ENCODE measurements at regions not wholly inside any gene's neighbourhood (a gene's known extent, or its start where the extent isn't known, plus 50 kb on each side); places are given as distances from the start of the nearest gene placed in this dataset.
A peak's percentile ranks its signal among the peaks of the same experiment; 100 is the strongest.
"Not testable (repeated sequence)": the region's sequence is repeated elsewhere in the genome, so short reads cannot be mapped to it uniquely, and the experiment has no call there.

DNA sequence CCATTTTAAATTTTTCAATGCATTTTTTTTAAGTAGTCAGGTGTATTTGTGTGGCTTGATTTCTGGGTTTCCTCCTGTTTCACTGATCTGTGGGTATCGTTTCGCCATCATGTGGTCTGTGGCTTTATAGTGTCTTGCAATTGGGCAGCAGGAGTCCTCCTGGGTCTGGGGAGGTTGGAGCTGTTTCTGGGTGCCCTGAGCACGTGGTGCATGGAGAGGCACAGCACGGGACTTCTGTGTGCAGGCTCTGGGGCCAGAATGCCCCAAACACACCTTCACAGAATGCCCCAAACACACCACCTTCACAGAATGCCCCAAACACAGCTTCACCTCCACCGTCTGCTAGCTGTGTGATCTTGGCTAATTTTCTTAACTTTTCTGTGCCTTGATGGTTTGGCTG lies 82.6 kb upstream of the COL5A1 start:
- DNase-seq (ENCODE audit: low read depth in 2 of 2), result no peak

GRCh38 chr9:134560206-134560605 lies 81.4 kb upstream of the COL5A1 start:
- DNase-seq (ENCODE audit: low read depth in 2 of 2), result no peak

DNA sequence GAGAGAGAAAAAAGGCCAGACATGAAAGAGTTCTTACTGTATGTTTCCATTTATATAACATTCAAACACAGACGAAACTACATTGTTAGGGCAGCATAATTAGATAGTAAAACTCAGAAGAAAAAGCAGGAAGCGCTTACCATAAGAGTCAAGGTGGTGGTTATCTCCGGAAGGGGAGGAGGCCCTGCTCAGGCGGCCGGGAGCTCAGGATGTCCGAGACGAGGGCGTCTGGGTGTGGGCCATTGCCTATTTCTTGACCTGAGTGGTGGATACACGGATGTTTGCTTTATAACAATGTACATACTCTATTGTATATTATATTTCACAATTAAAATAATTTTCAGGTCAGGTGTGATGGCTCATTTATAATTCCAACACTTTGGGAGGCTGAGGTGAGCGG lies 80.9 kb upstream of the COL5A1 start:
- no peak for DNase-seq (ENCODE audit: low read depth in 2 of 2)

- DNase-seq (ENCODE audit: low read depth in 2 of 2), result no peak
These were observed 80.0 kb upstream of the COL5A1 start for GRCh38 chr9:134561427-134562145.

GRCh38 chr9:134562146-134562849 lies 79.3 kb upstream of the COL5A1 start:
- no peak for DNase-seq (ENCODE audit: low read depth in 2 of 2)

- DNase-seq (ENCODE audit: low read depth in 2 of 2), result no peak
These were observed 78.2 kb upstream of the COL5A1 start for GRCh38 chr9:134563397-134563796.

GRCh38 chr9:134564431-134565170 lies 77.0 kb upstream of the COL5A1 start:
- peak; percentile 78 for DNase-seq (ENCODE audit: low read depth in 2 of 2)

- no peak for DNase-seq (ENCODE audit: low read depth in 2 of 2)
These were observed 76.2 kb upstream of the COL5A1 start for GRCh38 chr9:134565316-134565915.

DNA sequence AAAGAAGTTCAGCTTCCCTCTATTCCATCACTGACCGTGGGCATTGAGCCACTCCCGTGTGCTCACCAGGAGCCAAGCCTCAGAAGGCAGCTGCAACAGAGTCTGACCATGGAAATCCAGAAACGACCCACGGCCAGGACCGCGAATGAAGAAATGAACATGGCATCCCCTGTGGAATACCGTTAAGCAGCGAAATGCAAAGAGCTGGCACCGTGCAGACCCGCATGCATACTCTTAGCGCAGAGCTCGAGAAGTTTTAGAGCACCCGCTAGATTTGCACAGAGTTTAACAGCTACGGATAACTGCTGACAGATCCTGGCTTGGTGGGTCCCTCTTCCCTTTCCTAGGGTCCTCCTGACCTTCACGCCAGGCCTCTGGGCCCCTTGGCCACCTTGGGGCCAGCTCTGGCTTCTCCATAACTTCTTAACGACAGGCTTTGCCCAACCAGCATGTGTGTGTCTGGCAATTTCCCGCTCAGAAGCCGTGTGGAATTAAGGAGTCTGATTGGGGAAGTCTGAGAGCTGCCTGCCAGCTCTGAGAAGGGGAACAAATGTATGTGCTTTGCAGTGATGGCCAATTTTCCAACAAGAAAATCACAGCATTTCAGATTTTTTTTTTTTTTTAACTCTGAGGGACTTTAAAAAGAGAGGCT lies 75.3 kb upstream of the COL5A1 start:
- DNase-seq (ENCODE audit: low read depth in 2 of 2), result no peak

- DNase-seq (ENCODE audit: low read depth in 2 of 2), result no peak
These were observed 74.7 kb upstream of the COL5A1 start for GRCh38 chr9:134566936-134567335.

GRCh38 chr9:134568116-134568515 lies 73.5 kb upstream of the COL5A1 start:
- no peak for DNase-seq (ENCODE audit: low read depth in 2 of 2)

DNA sequence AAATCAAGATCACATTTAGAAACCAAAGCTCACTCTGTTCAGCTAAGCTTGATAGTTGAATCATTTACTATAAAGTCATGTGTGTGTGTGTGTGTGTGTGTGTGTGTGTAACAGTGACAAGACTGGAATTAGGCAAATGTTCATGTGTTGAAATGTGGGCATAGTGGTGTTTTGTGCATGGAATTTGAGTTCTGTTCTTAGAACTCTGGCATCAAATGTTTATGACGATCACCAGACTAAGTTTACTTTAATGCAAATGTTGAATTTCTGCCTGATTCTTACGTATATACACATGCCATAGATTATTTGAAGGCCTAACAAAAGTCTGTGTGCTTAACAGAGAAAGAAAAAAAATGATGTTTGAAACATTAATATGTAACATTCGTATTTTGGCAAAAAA lies 72.8 kb upstream of the COL5A1 start:
- DNase-seq (ENCODE audit: low read depth in 2 of 2), result peak in 1 of 2 experiments; percentile 29

DNA sequence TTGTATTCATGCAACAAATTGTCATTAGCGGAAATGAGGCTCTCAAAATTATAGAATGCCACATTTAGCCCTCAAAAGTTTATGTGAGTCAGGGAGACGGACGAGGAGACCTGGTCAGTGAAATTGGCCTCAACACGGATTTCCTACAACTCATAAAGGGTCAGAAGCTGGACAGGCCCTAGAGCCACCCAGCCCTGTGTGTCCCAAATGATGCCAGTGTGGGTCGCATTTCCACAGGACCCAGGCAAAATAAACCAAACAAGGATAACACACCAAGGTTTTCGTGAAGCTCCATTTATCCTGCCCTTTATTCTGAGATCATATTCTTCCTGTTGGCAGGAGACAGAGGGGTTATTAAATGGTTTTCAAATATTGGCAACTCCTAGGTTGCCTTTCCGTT lies 72.0 kb upstream of the COL5A1 start:
- no peak for DNase-seq (ENCODE audit: low read depth in 2 of 2)

- DNase-seq (ENCODE audit: low read depth in 2 of 2), result no peak
These were observed 71.4 kb upstream of the COL5A1 start for GRCh38 chr9:134570151-134570621.

DNA sequence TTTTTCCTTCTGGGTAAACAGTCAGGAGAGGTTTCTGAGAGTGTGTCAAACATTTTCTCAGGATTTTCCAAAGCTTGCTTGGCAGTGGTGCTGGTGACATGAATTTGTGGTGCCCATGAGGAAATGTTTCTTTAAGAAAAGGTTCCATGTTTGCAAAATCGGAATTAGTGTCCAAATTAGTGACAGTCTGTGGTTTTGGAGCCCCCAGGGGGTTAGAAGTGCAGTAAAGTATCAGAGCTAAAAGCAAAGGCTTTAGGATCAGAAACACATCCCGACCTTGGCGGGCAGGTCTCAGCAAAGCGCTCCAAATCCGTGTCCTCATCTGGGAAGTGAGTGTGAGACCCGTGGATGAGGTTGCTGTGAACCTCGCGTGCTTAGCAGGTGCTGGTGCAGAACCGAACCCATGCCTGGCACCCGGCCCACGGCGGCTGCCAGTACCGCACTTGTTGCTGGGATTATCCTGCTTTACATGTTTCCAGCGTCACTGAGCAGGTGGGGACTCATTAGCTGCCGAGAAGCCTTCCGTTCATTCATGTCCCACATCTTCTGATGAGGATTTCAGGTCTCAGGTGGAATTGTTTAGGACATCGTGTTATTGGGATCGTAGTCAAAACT lies 70.8 kb upstream of the COL5A1 start:
- DNase-seq (ENCODE audit: low read depth in 2 of 2), result no peak

GRCh38 chr9:134571326-134571931 lies 70.2 kb upstream of the COL5A1 start:
- no peak for DNase-seq (ENCODE audit: low read depth in 2 of 2)

DNA sequence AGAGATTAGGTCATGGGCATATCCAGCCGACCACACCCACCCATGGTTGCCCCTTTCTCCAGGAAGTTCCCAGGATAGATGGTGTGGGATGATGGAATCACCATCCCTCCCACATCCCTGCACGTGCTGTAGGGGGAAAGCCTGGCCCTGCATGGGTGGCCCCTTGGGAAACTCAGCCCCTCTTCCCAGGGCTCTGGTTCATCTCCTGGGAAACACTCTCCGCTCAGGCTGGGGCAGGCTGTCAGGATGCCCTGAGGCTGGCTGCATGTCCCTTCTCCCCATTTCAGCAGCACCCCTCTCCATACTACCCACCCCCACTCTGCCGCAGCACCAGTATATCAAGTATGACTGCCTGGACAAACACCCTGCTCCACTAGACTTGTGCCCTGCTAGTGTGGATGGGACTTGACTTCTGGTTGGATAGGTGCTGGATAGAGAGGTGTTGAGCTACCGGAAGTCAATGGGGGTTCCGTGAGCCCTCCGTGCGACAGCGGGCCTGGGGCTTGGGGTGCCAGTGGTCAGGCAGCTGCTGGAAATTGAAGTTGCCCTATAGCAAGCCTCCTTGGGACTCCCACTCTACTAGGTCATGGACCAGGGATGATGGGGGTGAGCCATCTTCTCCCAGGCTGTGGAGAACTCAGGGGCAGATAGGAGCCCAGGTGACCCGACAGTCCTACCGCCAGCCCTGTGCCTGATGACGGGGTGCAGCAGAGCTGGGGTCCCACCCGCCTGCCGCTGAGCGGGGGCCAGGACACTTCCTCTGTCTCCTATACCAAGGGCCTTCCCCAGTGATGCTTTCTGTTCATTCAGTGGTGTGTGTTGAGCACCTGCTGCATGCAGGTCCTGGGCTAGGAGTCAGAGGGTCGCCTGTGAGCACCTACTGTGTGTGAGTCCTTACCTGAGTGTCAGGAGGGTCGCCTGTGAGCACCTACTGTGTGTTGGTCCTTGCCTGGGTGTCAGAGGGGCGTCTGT lies 69.4 kb upstream of the COL5A1 start:
- DNase-seq (ENCODE audit: low read depth in 2 of 2), result no peak

GRCh38 chr9:134574686-134575085 lies 66.9 kb upstream of the COL5A1 start:
- DNase-seq (ENCODE audit: low read depth in 2 of 2), result not testable (repeated sequence)

GRCh38 chr9:134575103-134575900 lies 66.3 kb upstream of the COL5A1 start:
- DNase-seq (ENCODE audit: low read depth in 2 of 2), result no peak
